ENCODE measurements at regions not wholly inside any gene's neighbourhood (a gene's known extent, or its start where the extent isn't known, plus 50 kb on each side); places are given as distances from the start of the nearest gene placed in this dataset.

GRCh38 chr6:90403489-90404381 lies 107.1 kb upstream of the BACH2 start:
- no peaks in the 10 kb centered on the region for H3K27me3 ChIP-seq (ENCODE audit: insufficient read depth, low read length, poor library complexity, severe bottlenecking)
- no peaks in the 10 kb centered on the region for H3K36me3 Mint-ChIP-seq
- no peak overlapping the region for H3K27ac ChIP-seq (ENCODE audit: low read depth, low read length)
- H3K4me3 Mint-ChIP-seq = peak overlapping the region in 4 of 7 donors; percentile 21 to 78 (median 57)
- H3K4me1 Mint-ChIP-seq = peaks cover 63 to 79% (median 75%) of the 10 kb centered on the region in 3 donors
- no peaks in the 10 kb centered on the region for H3K9me3 Mint-ChIP-seq
- no peak overlapping the region for H3K4me3 ChIP-seq (ENCODE audit: low read length)
- CTCF ChIA-PET = interaction anchor here (1.3 to 4.5 kb wide), 3 partner anchors 10 to 463 kb away, joined by 4 to 33 read pairs (median 20); no protein-coding TSS in a partner anchor
- peaks cover 31% of the 10 kb centered on the region for H3K4me1 ChIP-seq (ENCODE audit: insufficient read depth, low read length)
- H3K36me3 ChIP-seq (ENCODE audit: insufficient read depth, low read length) = no peaks in the 10 kb centered on the region
- H3K27me3 Mint-ChIP-seq = no peaks in the 10 kb centered on the region
- peak overlapping the region; percentile 84 to 96 (median 94) for H3K27ac Mint-ChIP-seq
- no peak for DNase-seq
- POLR2A ChIA-PET = interaction anchor here (0.6 to 1.3 kb wide), 3 partner anchors 9 to 306 kb away, joined by 3 to 5 read pairs (median 3); no protein-coding TSS in a partner anchor
- H3K9me3 ChIP-seq (ENCODE audit: low read length) = no peaks in the 10 kb centered on the region

- Histone ChIP-seq H3K9me3 (ENCODE audit: low read length) (no peaks in the 10 kb centered on the region), H3K36me3 (ENCODE audit: insufficient read depth, low read length) (no peaks in the 10 kb centered on the region), H3K27me3 (ENCODE audit: insufficient read depth, low read length, poor library complexity, severe bottlenecking) (no peaks in the 10 kb centered on the region), H3K4me3 (ENCODE audit: low read length) (no peak overlapping the region), H3K4me1 (ENCODE audit: insufficient read depth, low read length) (peaks cover 40% of the 10 kb centered on the region), H3K27ac (ENCODE audit: low read depth, low read length) (no peak overlapping the region)
- ChIA-PET CTCF (interaction anchor here (1.2 to 4.5 kb wide), 8 partner anchors 9 to 462 kb away, joined by 3 to 33 read pairs (median 8); no protein-coding TSS in a partner anchor), POLR2A (interaction anchor here (0.6 to 1.3 kb wide), 6 partner anchors 9 to 1051 kb away, joined by 3 to 5 read pairs (median 4); no protein-coding TSS in a partner anchor)
- Mint-ChIP-seq H3K9me3 (no peaks in the 10 kb centered on the region), H3K27ac (peak overlapping the region; percentile 84 to 97 (median 94)), H3K36me3 (no peaks in the 10 kb centered on the region), H3K27me3 (no peaks in the 10 kb centered on the region), H3K4me1 (peaks cover 72 to 89% (median 84%) of the 10 kb centered on the region in 3 donors), H3K4me3 (peak overlapping the region in 6 of 7 donors; percentile 42 to 85 (median 69))
- no peak for DNase-seq
Observed at GRCh38 chr6:90402831-90403192, 106.2 kb upstream of the BACH2 start.

GRCh38 chr6:90401933-90402830 lies 105.5 kb upstream of the BACH2 start:
- Mint-ChIP-seq H3K4me3 (peak overlapping the region in 6 of 7 donors; percentile 42 to 85 (median 69)), H3K27ac (peak overlapping the region; percentile 84 to 97 (median 94)), H3K4me1 (peaks cover 74 to 91% (median 84%) of the 10 kb centered on the region in 3 donors), H3K9me3 (no peaks in the 10 kb centered on the region), H3K36me3 (no peaks in the 10 kb centered on the region), H3K27me3 (no peaks in the 10 kb centered on the region)
- Histone ChIP-seq H3K27ac (ENCODE audit: low read depth, low read length) (peak overlapping the region; percentile 52), H3K27me3 (ENCODE audit: insufficient read depth, low read length, poor library complexity, severe bottlenecking) (no peaks in the 10 kb centered on the region), H3K4me1 (ENCODE audit: insufficient read depth, low read length) (peaks cover 46% of the 10 kb centered on the region), H3K4me3 (ENCODE audit: low read length) (peak overlapping the region; percentile 31), H3K36me3 (ENCODE audit: insufficient read depth, low read length) (no peaks in the 10 kb centered on the region), H3K9me3 (ENCODE audit: low read length) (no peaks in the 10 kb centered on the region)
- POLR2A ChIA-PET = interaction anchor here (0.6 to 1.3 kb wide), 8 partner anchors 9 to 1050 kb away, joined by 3 to 5 read pairs (median 4); no protein-coding TSS in a partner anchor
- CTCF ChIA-PET = interaction anchor here (1.2 to 4.5 kb wide), 9 partner anchors 9 to 462 kb away, joined by 3 to 33 read pairs (median 6); no protein-coding TSS in a partner anchor
- DNase-seq = peak; percentile 11 to 67 (median 33)

GRCh38 chr6:90399970-90400369 lies 103.3 kb upstream of the BACH2 start:
- H3K27me3 ChIP-seq (ENCODE audit: insufficient read depth, low read length, poor library complexity, severe bottlenecking) = no peaks in the 10 kb centered on the region
- peak overlapping the region in 4 of 7 donors; percentile 8 to 47 (median 14) for H3K4me3 Mint-ChIP-seq
- H3K9me3 Mint-ChIP-seq = no peaks in the 10 kb centered on the region
- peaks cover 72 to 84% (median 82%) of the 10 kb centered on the region in 3 donors for H3K4me1 Mint-ChIP-seq
- H3K27ac Mint-ChIP-seq = peak overlapping the region in 7 of 8 donors; percentile 82 to 98 (median 93)
- no peaks in the 10 kb centered on the region for H3K36me3 ChIP-seq (ENCODE audit: insufficient read depth, low read length)
- H3K4me3 ChIP-seq (ENCODE audit: low read length) = no peak overlapping the region
- peaks cover 0 to 3% (median 0%) of the 10 kb centered on the region in 3 donors for H3K36me3 Mint-ChIP-seq
- CTCF ChIA-PET = interaction anchor here (1.5 to 4.5 kb wide), 4 partner anchors 10 to 460 kb away, joined by 7 to 20 read pairs (median 13); no protein-coding TSS in a partner anchor
- no peak overlapping the region for H3K27ac ChIP-seq (ENCODE audit: low read depth, low read length)
- DNase-seq = no peak
- H3K4me1 ChIP-seq (ENCODE audit: insufficient read depth, low read length) = peaks cover 48% of the 10 kb centered on the region
- H3K9me3 ChIP-seq (ENCODE audit: low read length) = no peaks in the 10 kb centered on the region
- POLR2A ChIA-PET = no interaction called here
- no peaks in the 10 kb centered on the region for H3K27me3 Mint-ChIP-seq

- Mint-ChIP-seq H3K36me3 (peaks cover 0 to 3% (median 0%) of the 10 kb centered on the region in 3 donors), H3K27me3 (no peaks in the 10 kb centered on the region), H3K9me3 (no peaks in the 10 kb centered on the region), H3K4me3 (peak overlapping the region in 6 of 7 donors; percentile 47 to 90 (median 63)), H3K27ac (peak overlapping the region; percentile 82 to 100 (median 98)), H3K4me1 (peaks cover 69 to 79% (median 76%) of the 10 kb centered on the region in 3 donors)
- H3K27me3 ChIP-seq (ENCODE audit: insufficient read depth, low read length, poor library complexity, severe bottlenecking) = no peaks in the 10 kb centered on the region
- peak overlapping the region; percentile 69 for H3K27ac ChIP-seq (ENCODE audit: low read depth, low read length)
- no peak overlapping the region for H3K4me3 ChIP-seq (ENCODE audit: low read length)
- ChIA-PET POLR2A (interaction anchor here (0.6 to 1.6 kb wide), 5 partner anchors 16 to 101 kb away, joined by 3 to 6 read pairs (median 3); no protein-coding TSS in a partner anchor), CTCF (interaction anchor here (1.0 to 3.3 kb wide), 11 partner anchors 12 to 458 kb away, joined by 3 to 16 read pairs (median 6); no protein-coding TSS in a partner anchor)
- peak; percentile 35 to 92 (median 76) for DNase-seq
- H3K36me3 ChIP-seq (ENCODE audit: insufficient read depth, low read length) = no peaks in the 10 kb centered on the region
- no peaks in the 10 kb centered on the region for H3K9me3 ChIP-seq (ENCODE audit: low read length)
- H3K4me1 ChIP-seq (ENCODE audit: insufficient read depth, low read length) = peaks cover 47% of the 10 kb centered on the region
Observed at GRCh38 chr6:90397929-90398674, 101.5 kb upstream of the BACH2 start.

- H3K36me3 ChIP-seq (ENCODE audit: insufficient read depth, low read length) = no peaks in the 10 kb centered on the region
- peaks cover 41% of the 10 kb centered on the region for H3K4me1 ChIP-seq (ENCODE audit: insufficient read depth, low read length)
- no peak for DNase-seq
- POLR2A ChIA-PET = interaction anchor here (0.8 to 1.1 kb wide), 2 partner anchors 17 to 28 kb away, joined by 3 read pairs; no protein-coding TSS in a partner anchor
- no peak overlapping the region for H3K27ac ChIP-seq (ENCODE audit: low read depth, low read length)
- Mint-ChIP-seq H3K27me3 (no peaks in the 10 kb centered on the region), H3K36me3 (peaks cover 0 to 3% (median 0%) of the 10 kb centered on the region in 3 donors), H3K4me3 (peak overlapping the region in 3 of 7 donors; percentile 57 to 66 (median 61)), H3K9me3 (no peaks in the 10 kb centered on the region), H3K27ac (peak overlapping the region; percentile 67 to 98 (median 94)), H3K4me1 (peaks cover 63 to 71% (median 69%) of the 10 kb centered on the region in 3 donors)
- H3K4me3 ChIP-seq (ENCODE audit: low read length) = no peak overlapping the region
- H3K27me3 ChIP-seq (ENCODE audit: insufficient read depth, low read length, poor library complexity, severe bottlenecking) = no peaks in the 10 kb centered on the region
- CTCF ChIA-PET = interaction anchor here (0.7 to 3.3 kb wide), 10 partner anchors 17 to 456 kb away, joined by 3 to 16 read pairs (median 6); no protein-coding TSS in a partner anchor
- no peaks in the 10 kb centered on the region for H3K9me3 ChIP-seq (ENCODE audit: low read length)
Observed at GRCh38 chr6:90397047-90397446, 100.4 kb upstream of the BACH2 start.
